OCI-LY1 (cell line): ENCODE measurements at regions not wholly inside any gene's neighbourhood (a gene's known extent, or its start where the extent isn't known, plus 50 kb on each side); places are given as distances from the start of the nearest gene placed in this dataset.

Source experiments
- H2AFZ ChIP-seq: fragments of 200-600 bp; sonication (generic), shearing (Covaris generic); 2 replicates; pipeline ENCODE4 v1.6.0; 2014; ENCODE audit warnings: antibody characterized with exemption, mild to moderate bottlenecking, low read length
- H3F3A ChIP-seq: fragments of 200-600 bp; sonication (generic), shearing (Covaris generic); 2 replicates; pipeline ENCODE4 v1.6.0; 2014; ENCODE audit warnings: mild to moderate bottlenecking, antibody characterized with exemption, low read length, moderate library complexity; ENCODE audit not compliant: insufficient read depth
- H3K27ac ChIP-seq: fragments of 200-600 bp; sonication (generic); 2 replicates; pipeline ENCODE4 v1.5.1; 2014; ENCODE audit warnings: low read length, mixed run types, mild to moderate bottlenecking, low read depth; ENCODE audit not compliant: poor library complexity, severe bottlenecking
- H3K27me3 ChIP-seq: fragments of 200-600 bp; sonication (generic); 2 replicates; pipeline ENCODE4 v1.6.0; 2014; ENCODE audit warnings: antibody characterized with exemption, mild to moderate bottlenecking, low read length, moderate library complexity; ENCODE audit not compliant: insufficient read depth
- H3K36me3 ChIP-seq: fragments of 200-600 bp; sonication (generic); 2 replicates; pipeline ENCODE4 v1.6.1; 2014; ENCODE audit warnings: mild to moderate bottlenecking, antibody characterized with exemption, low read length, moderate library complexity, mixed read lengths; ENCODE audit not compliant: insufficient read depth
- H3K4me1 ChIP-seq: fragments of 200-600 bp; sonication (generic); 2 replicates; pipeline ENCODE4 v1.5.1; 2014; ENCODE audit warnings: mild to moderate bottlenecking, low read length, moderate library complexity; ENCODE audit not compliant: insufficient read depth, severe bottlenecking
- H3K4me2 ChIP-seq: fragments of 200-600 bp; sonication (generic), shearing (Covaris generic); 2 replicates; pipeline ENCODE4 v1.6.1; 2014; ENCODE audit warnings: low read length
- H3K4me3 ChIP-seq: fragments of 200-600 bp; sonication (generic); 2 replicates; pipeline ENCODE4 v1.5.1; 2014; ENCODE audit warnings: low read length, low read depth, mild to moderate bottlenecking, mixed read lengths; ENCODE audit not compliant: poor library complexity, severe bottlenecking
- H3K79me2 ChIP-seq: fragments of 200-600 bp; shearing (Covaris generic); 2 replicates; pipeline ENCODE4 v1.6.1; 2016; ENCODE audit warnings: mixed run types, low read length, mixed read lengths; ENCODE audit not compliant: insufficient read depth
- H3K9ac ChIP-seq: fragments of 200-600 bp; sonication (generic), shearing (Covaris generic); 2 replicates; pipeline ENCODE4 v1.6.1; 2014; ENCODE audit warnings: mild to moderate bottlenecking, low read length, mixed read lengths
- H3K9me2 ChIP-seq: fragments of 200-600 bp; sonication (generic), shearing (Covaris generic); 2 replicates; pipeline ENCODE4 v1.6.1; 2014; ENCODE audit warnings: low read depth, mild to moderate bottlenecking, low read length, mixed read lengths
- H3K9me3 ChIP-seq: fragments of 200-600 bp; shearing (Covaris generic); 2 replicates; pipeline ENCODE4 v1.6.1; 2014; ENCODE audit warnings: low read length, mixed read lengths
- H4K20me1 ChIP-seq: fragments of 200-600 bp; sonication (generic), shearing (Covaris generic); 2 replicates; pipeline ENCODE4 v1.6.0; 2016; ENCODE audit warnings: mild to moderate bottlenecking, low read length; ENCODE audit not compliant: insufficient read depth
- CTCF ChIP-seq: fragments of 200-600 bp; sonication (generic), shearing (Covaris generic); IDR thresholded peaks from 2 replicates; pipeline ENCODE4 v1.5.1; 2017; ENCODE audit warnings: mild to moderate bottlenecking, antibody characterized with exemption, low read length, moderate library complexity, mixed read lengths
- EZH2 ChIP-seq: fragments of 200-600 bp; sonication (generic), shearing (Covaris generic); IDR thresholded peaks from 2 replicates; pipeline ENCODE4 v1.8.0; 2017; ENCODE audit warnings: borderline replicate concordance, mixed run types, mild to moderate bottlenecking, antibody characterized with exemption, low read length, moderate library complexity, mixed read lengths

GRCh38 chr3:159821736-159822135, 166.9 kb upstream of the IL12A start:
- Histone ChIP-seq H3K9me3 (no peaks in the 10 kb centered on the region), H3K79me2 (no peaks in the 10 kb centered on the region), H2AFZ (no peak overlapping the region), H3K27ac (no peak overlapping the region), H3K4me1 (no peaks in the 10 kb centered on the region), H3F3A (no peaks in the 10 kb centered on the region), H3K4me2 (no peak overlapping the region), H3K9me2 (no peaks in the 10 kb centered on the region), H3K27me3 (no peaks in the 10 kb centered on the region), H4K20me1 (no peaks in the 10 kb centered on the region), H3K36me3 (no peaks in the 10 kb centered on the region), H3K9ac (no peak overlapping the region), H3K4me3 (no peak overlapping the region)
- TF ChIP-seq CTCF (no peak), EZH2 (no peak)

DNA sequence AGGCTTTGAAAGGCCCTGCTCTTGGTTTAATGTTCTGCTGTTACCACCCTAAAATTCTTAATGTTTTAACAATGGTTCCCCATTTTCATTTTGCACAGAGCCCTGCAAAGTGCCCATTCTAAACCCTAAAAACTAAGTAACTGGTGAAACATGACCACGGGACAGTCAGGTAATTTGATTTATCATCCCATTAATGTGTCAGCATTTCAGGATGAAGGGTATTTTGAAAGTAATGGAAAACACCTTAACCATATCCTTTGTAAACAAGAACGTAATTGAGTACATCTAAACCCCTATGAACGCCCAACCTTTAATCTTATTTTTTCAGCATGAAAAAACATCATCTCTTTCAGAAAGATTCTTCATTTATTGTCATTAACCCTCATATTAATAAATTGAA, 164.9 kb upstream of the IL12A start:
- no peak overlapping the region for H3K27ac ChIP-seq

GRCh38 chr3:159824333-159824732, 164.3 kb upstream of the IL12A start:
- Histone ChIP-seq H3K27me3 (no peaks in the 10 kb centered on the region), H3K4me3 (no peak overlapping the region), H3K36me3 (no peaks in the 10 kb centered on the region), H2AFZ (no peak overlapping the region), H3K79me2 (no peaks in the 10 kb centered on the region), H3F3A (no peaks in the 10 kb centered on the region), H3K4me1 (no peaks in the 10 kb centered on the region), H3K4me2 (no peak overlapping the region), H3K9ac (no peak overlapping the region), H4K20me1 (no peaks in the 10 kb centered on the region), H3K9me2 (no peaks in the 10 kb centered on the region), H3K27ac (no peak overlapping the region), H3K9me3 (no peaks in the 10 kb centered on the region)
- TF ChIP-seq EZH2 (no peak), CTCF (no peak)

More for the DNA sequence above, 164.9 kb upstream of the IL12A start:
- Histone ChIP-seq H3K36me3 (no peaks in the 10 kb centered on the region), H3K9ac (no peak overlapping the region), H3K9me3 (no peaks in the 10 kb centered on the region), H4K20me1 (no peaks in the 10 kb centered on the region), H3K4me1 (no peaks in the 10 kb centered on the region), H3K4me3 (no peak overlapping the region), H2AFZ (no peak overlapping the region), H3K9me2 (no peaks in the 10 kb centered on the region), H3K27me3 (no peaks in the 10 kb centered on the region), H3F3A (no peaks in the 10 kb centered on the region), H3K79me2 (no peaks in the 10 kb centered on the region), H3K4me2 (no peak overlapping the region)
- TF ChIP-seq CTCF, result no peak
